ENCODE measurements at regions not wholly inside any gene's neighbourhood (a gene's known extent, or its start where the extent isn't known, plus 50 kb on each side); places are given as distances from the start of the nearest gene placed in this dataset.
"Not testable (repeated sequence)": the region's sequence is repeated elsewhere in the genome, so short reads cannot be mapped to it uniquely, and the experiment has no call there.

DNA sequence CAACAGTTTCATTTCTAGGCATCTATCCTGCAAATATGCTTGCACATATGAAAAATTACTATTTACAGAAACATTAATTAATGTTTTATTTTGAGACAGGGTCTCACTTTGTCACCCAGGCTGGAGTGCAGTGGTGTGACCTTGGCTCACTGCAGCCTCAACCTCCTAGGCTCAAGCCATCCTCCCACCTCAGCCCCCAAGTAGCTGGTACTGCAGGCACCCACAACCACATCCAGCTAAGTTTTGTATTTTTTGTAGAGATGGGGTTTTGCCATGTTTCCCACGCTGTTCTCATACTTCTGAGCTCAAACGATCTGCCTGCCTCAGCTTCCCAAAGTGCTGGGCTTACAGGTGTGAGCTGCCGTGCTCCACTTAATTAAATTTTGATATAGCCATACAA, 86.2 kb upstream of the CCND2 start:
- H3K36me3 Mint-ChIP-seq; ATAC-seq (ENCODE audit: low read depth); H3K4me1 Mint-ChIP-seq; DNase-seq; H3K27ac Mint-ChIP-seq; H3K4me3 Mint-ChIP-seq; POLR2A ChIA-PET; H3K9me3 Mint-ChIP-seq; H3K27me3 Mint-ChIP-seq: not testable (repeated sequence)

DNA sequence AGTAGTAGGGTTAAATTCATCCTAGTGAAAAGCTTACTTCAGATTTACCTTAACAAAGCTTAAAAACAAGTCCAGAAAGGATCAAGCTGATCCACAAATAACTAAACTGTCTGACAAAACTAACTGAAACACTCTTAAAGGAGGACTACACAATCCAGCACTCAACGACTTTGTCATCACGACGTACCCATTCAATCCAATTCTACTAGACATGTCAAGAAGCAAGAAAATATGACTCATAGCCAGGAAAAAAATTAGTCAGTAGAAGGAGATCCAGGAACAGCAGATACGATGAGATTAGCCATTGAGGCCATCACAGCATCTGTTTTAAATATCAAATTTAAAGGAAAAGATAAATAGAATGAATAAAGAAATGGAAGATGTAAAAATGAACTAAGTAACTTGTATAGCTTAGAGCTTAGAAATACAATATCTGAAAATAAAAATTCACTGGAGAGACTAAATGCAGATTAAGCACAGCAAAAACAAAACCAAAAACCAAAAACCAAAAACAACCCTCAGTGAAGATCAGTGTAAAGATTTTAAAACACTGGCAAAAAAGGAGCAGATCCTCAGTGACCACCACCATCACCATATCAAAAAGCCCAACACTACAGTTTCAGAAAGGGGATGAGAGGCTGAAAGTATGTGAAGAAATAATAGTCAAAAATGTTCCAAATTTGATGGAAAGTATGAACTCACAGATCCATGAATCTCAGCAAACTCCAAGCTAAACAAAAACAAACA, 95.0 kb upstream of the CCND2 start:
- H3K4me3 Mint-ChIP-seq, result peak overlapping the region; percentile 45
- ATAC-seq (ENCODE audit: low read depth) (peak; percentile 42), DNase-seq (no peak)
- H3K36me3 Mint-ChIP-seq, result peaks cover 2% of the 10 kb centered on the region
- H3K9me3 Mint-ChIP-seq, result peaks cover 4% of the 10 kb centered on the region
- POLR2A ChIA-PET, result interaction anchor here (0.9 to 2.0 kb wide), 2 partner anchors 14 to 24 kb away, joined by 4 to 5 read pairs; no protein-coding TSS in a partner anchor
- peak overlapping the region; percentile 75 for H3K27ac Mint-ChIP-seq
- H3K4me1 Mint-ChIP-seq, result peaks cover 19% of the 10 kb centered on the region
- H3K27me3 Mint-ChIP-seq, result no peaks in the 10 kb centered on the region

DNA sequence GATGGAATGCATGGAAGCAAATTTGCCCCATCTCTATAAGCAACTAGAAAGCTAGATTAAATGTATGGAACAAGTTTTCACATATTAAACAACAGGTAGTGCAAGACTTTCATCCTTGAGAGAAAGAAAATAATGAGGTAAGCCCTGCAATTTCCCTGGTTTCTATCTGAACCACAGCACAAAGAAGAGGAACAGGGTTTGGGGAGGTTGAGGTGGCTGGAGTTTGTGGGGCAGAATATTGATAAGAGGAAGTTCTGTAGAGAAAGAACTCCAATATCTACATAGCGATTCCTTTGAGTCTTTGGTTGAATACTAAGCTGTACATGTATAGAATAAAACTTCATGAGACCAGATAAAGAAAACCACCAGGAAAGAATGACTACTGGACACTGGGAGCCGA, 96.3 kb upstream of the CCND2 start:
- no peak for ATAC-seq (ENCODE audit: low read depth)
- H3K9me3 Mint-ChIP-seq, result no peaks in the 10 kb centered on the region
- H3K4me3 Mint-ChIP-seq, result no peak overlapping the region
- DNase-seq, result no peak
- peaks cover 19% of the 10 kb centered on the region for H3K4me1 Mint-ChIP-seq
- no peaks in the 10 kb centered on the region for H3K27me3 Mint-ChIP-seq
- H3K36me3 Mint-ChIP-seq, result peaks cover 2% of the 10 kb centered on the region
- no peak overlapping the region for H3K27ac Mint-ChIP-seq
- POLR2A ChIA-PET, result interaction anchor here (1.4 kb wide), 1 partner anchor 12 kb away, joined by 4 read pairs; no protein-coding TSS in a partner anchor

DNA sequence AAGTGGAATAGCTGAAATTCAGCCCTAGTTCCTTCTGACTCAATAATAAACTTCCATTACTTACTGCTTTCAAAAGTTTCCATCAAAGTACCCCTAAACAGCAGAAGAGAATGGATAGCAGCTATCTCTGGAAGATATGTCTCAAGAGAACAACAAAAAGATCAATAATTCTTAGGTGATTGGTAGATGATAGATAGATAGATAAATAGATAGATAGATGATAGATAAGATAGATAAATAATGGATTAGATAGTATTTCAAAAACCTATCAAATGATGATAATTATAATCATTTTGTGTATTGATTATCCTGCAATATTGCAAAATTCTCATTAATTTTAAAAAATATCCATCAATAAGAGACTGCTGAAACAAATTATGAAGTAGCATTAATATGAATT, 97.4 kb upstream of the CCND2 start:
- DNase-seq, result no peak
- Mint-ChIP-seq H3K27ac (no peak overlapping the region), H3K4me1 (peaks cover 22% of the 10 kb centered on the region), H3K27me3 (no peaks in the 10 kb centered on the region), H3K36me3 (peaks cover 2% of the 10 kb centered on the region), H3K4me3 (no peak overlapping the region), H3K9me3 (no peaks in the 10 kb centered on the region)
- POLR2A ChIA-PET, result interaction anchor here (1.4 kb wide), 1 partner anchor 11 kb away, joined by 4 read pairs; no protein-coding TSS in a partner anchor
- no peak for ATAC-seq (ENCODE audit: low read depth)

DNA sequence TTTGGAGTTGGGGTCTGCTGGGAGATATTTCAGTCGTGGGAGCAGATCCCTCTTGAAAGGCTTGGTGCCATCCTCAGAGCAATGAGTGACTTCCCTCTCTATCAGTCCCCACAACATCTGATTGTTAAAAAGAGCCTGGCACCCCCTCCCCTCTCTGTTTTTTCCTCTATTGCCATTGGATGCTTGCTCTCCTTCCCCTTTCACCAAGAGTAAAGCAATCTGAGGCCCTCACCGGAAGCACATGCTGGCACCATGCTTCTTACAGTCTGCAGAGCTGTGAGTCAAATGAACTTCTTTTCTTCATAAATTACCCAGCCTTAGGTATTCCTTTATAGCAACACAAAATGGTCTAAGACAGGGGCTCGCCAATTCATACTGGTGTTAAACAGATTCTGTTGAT, 99.1 kb upstream of the CCND2 start:
- H3K36me3 Mint-ChIP-seq, result peaks cover 2% of the 10 kb centered on the region
- no peaks in the 10 kb centered on the region for H3K27me3 Mint-ChIP-seq
- no peak overlapping the region for H3K4me3 Mint-ChIP-seq
- H3K27ac Mint-ChIP-seq, result no peak overlapping the region
- DNase-seq (no peak), ATAC-seq (ENCODE audit: low read depth) (no peak)
- peaks cover 35% of the 10 kb centered on the region for H3K4me1 Mint-ChIP-seq
- POLR2A ChIA-PET, result interaction anchor here (1.2 to 1.6 kb wide), 3 partner anchors 9 to 99 kb away, joined by 3 to 12 read pairs (median 3); partner anchors contain the start of gene CCND2
- no peaks in the 10 kb centered on the region for H3K9me3 Mint-ChIP-seq

DNA sequence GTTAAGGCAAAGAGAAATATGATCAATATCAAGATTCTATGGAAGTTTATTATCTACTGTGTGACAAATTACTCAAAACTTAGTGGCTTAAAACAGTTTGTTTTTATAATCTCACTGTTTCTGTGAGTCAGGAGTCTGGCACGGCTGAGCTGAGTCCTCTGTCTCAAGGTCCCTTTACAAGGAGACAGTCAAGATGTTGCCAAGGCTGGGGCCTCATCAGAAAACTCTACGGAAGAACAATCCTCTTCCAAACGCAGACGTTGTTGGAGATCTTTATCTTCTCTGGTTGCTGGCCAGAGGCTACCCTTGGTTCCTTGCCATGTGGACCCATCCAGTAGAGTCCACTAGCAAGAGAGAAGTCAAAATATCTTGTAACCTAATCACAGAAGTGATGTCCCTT, 100.6 kb upstream of the CCND2 start:
- POLR2A ChIA-PET, result interaction anchor here (1.6 kb wide), 1 partner anchor 9 kb away, joined by 12 read pairs; no protein-coding TSS in a partner anchor

DNA sequence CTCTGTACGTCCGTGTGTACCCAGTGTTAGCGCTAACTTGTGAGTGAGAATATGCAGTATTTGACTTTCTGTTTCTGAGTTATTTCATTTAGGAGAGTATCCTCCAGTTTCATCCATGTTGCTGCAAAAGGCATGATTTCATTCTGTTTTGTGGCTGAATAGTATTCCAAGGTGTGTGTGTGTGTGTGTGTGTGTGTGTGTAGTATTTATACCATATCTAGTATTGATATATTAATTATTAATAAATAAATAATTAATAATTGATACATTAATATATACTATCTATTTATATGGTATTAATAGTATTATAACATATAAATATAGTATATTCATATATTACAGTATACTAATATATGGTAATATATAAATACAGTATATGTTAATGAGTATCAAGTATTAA, 101.8 kb upstream of the CCND2 start:
- no peak overlapping the region for H3K4me3 Mint-ChIP-seq
- POLR2A ChIA-PET, result no interaction called here
- H3K4me1 Mint-ChIP-seq, result peaks cover 25% of the 10 kb centered on the region
- no peak overlapping the region for H3K27ac Mint-ChIP-seq
- H3K27me3 Mint-ChIP-seq, result no peaks in the 10 kb centered on the region
- no peak for DNase-seq
- no peak for ATAC-seq (ENCODE audit: low read depth)
- H3K9me3 Mint-ChIP-seq, result no peaks in the 10 kb centered on the region
- no peaks in the 10 kb centered on the region for H3K36me3 Mint-ChIP-seq

More for the DNA sequence above, 100.6 kb upstream of the CCND2 start:
- Mint-ChIP-seq H3K4me1 (peaks cover 30% of the 10 kb centered on the region), H3K9me3 (no peaks in the 10 kb centered on the region), H3K27ac (no peak overlapping the region), H3K27me3 (no peaks in the 10 kb centered on the region), H3K36me3 (no peaks in the 10 kb centered on the region), H3K4me3 (no peak overlapping the region)
- DNase-seq, result no peak
- no peak for ATAC-seq (ENCODE audit: low read depth)

DNA sequence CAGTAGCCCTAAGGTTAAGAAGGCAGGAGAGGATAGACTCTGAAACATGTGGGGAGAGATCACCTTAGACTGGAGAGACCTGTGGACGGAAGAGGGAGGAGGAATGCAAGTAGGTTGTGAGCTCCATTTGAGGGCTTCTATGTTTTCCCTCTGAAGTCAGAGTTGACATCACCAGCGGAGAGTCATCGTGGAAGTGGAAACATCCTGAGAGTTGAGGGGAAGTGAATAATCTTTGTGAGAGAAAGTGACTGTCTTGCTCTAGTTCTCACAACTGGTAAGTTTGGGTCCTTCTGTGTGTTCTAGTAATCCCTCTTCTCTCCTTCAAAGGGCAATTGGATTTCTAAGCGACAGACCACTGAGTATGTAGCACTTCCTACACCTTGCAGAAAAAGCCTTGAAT, 103.6 kb upstream of the CCND2 start:
- Mint-ChIP-seq H3K4me1 (peaks cover 30% of the 10 kb centered on the region), H3K4me3 (no peak overlapping the region), H3K36me3 (peaks cover 2% of the 10 kb centered on the region), H3K9me3 (no peaks in the 10 kb centered on the region), H3K27me3 (no peaks in the 10 kb centered on the region), H3K27ac (peak overlapping the region; percentile 6)
- ATAC-seq (ENCODE audit: low read depth), result no peak
- POLR2A ChIA-PET, result interaction anchor here (0.6 to 1.0 kb wide), 2 partner anchors 99 to 102 kb away, joined by 3 read pairs; no protein-coding TSS in a partner anchor
- DNase-seq, result no peak

DNA sequence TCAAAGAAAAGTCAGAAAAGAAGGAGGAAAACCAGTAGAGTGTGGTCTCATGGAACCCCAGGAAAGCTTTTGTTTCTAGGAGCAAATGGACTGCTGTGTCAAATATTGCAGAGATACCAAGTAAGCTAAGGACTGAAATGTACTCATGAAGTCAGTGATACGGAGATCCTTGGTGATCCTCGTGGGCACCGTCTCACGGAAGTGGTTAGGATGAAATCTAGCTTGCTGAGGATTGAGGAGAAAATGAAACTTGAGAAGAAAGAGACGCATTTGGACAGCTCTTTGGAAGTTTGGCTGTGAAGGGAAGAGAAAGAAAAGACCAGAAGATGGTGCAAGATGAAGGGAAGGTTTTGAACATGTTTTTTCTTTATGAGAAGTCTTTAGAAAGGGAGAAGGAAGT, 104.0 kb upstream of the CCND2 start:
- DNase-seq (no peak), ATAC-seq (ENCODE audit: low read depth) (no peak)
- POLR2A ChIA-PET, result interaction anchor here (0.6 to 1.4 kb wide), 3 partner anchors 13 to 103 kb away, joined by 3 read pairs; no protein-coding TSS in a partner anchor
- Mint-ChIP-seq H3K4me3 (no peak overlapping the region), H3K27me3 (no peaks in the 10 kb centered on the region), H3K4me1 (peaks cover 33% of the 10 kb centered on the region), H3K36me3 (peaks cover 2% of the 10 kb centered on the region), H3K9me3 (no peaks in the 10 kb centered on the region), H3K27ac (peak overlapping the region; percentile 13)

DNA sequence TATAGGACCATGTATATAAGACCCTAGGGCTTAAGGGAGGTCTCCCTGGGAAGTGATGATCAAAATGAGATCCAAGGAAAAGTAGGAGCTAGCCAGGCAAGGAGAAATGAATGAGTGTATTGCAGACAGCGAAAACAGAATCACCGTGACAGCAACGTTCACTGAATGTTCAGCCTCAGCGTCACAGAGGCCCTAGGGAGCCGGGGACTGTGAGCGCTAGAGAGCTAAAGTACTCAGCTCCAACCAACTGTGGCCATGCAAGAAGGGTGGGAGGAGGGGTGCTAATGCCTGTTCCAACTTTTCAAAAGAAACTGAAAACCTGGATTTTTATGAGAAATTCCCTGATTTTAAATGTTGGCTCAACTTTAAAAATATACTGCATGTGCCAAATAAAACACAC, 105.5 kb upstream of the CCND2 start:
- no peak for ATAC-seq (ENCODE audit: low read depth)
- H3K9me3 Mint-ChIP-seq, result no peaks in the 10 kb centered on the region
- H3K27me3 Mint-ChIP-seq, result no peaks in the 10 kb centered on the region
- DNase-seq, result no peak
- H3K4me1 Mint-ChIP-seq, result peaks cover 35% of the 10 kb centered on the region
- H3K27ac Mint-ChIP-seq, result no peak overlapping the region
- peaks cover 2% of the 10 kb centered on the region for H3K36me3 Mint-ChIP-seq
- no peak overlapping the region for H3K4me3 Mint-ChIP-seq
- POLR2A ChIA-PET, result no interaction called here

DNA sequence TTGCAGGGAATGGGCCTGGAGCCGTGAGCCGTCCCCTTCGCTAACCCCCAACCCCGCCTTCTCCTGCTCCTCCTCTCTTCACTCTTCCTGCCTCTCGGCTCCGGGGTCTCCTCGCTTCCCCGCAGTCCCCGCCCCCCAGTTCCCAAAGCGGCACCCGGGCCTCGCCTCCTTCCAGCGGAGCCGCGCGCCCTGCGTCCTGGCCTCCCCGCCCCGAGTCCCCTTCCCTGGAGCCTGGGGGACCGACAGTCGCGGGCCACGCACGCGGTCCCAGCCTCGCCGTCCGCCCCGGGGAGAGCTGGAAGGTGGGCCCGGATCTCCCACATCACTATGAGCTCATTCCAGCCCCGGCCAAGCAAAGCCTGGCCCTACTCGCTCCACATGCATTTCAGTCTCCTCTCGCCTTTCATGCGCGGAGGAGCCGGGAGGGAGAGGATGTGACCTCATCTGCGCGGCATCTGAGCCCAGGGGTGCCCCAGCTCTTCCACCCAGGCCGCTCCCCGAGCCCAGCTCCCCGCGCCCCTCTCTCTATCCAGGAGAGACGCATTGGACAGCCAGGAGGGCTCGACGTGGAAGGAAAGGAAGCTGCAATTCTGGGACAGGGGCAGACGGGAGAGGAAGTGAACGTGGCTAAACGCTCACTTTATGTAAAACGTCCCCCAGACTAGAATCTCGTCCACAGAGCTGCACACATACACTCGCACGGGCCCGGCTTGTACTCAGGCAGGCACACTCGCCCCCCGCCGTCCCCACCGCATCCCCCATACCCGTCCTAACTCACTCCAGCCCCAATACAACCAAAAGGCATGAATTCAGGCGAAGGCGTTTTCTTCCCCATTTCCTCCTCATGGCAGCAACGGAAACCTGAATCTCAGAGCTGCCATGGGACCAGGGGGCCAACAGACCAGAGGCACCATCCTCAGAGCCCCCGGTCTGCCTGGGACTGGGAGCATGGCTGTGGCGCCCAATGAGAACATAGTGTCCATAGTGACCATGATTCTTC, 108.7 kb upstream of the CCND2 start:
- POLR2A ChIA-PET, result interaction anchor here (0.5 to 3.3 kb wide), 26 partner anchors 9 to 441 kb away, joined by 3 to 41 read pairs (median 4); partner anchors contain the start of gene CCND2

DNA sequence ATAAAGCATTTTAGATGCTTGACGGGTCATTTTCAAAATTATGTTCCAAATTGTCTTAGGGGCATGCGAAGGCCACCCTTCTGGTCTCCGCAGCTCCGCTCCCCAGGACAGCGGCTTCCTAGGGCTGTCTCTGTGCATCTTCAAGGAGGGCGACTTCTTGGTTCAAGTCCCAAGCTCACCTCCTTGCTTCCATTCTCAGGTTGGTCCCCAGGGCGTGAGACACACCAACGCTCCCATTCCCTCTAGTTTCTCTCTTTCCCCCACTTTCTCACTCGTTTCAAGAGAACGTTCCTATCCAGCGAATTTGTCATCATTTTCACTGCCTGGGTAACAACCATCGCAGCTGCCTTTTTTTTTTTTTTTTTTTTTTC, 109.4 kb upstream of the CCND2 start:
- Mint-ChIP-seq H3K27ac (peak overlapping the region; percentile 90), H3K4me1 (peaks cover 28% of the 10 kb centered on the region), H3K9me3 (peaks cover 7% of the 10 kb centered on the region), H3K36me3 (peaks cover 7% of the 10 kb centered on the region), H3K27me3 (no peaks in the 10 kb centered on the region), H3K4me3 (peak overlapping the region; percentile 82)
- POLR2A ChIA-PET, result interaction anchor here (0.6 to 3.3 kb wide), 19 partner anchors 9 to 442 kb away, joined by 3 to 41 read pairs (median 5); partner anchors contain the start of gene CCND2
- no peak for DNase-seq
- no peak for ATAC-seq (ENCODE audit: low read depth)

More for the DNA sequence above, 108.7 kb upstream of the CCND2 start:
- Mint-ChIP-seq H3K36me3 (peaks cover 7% of the 10 kb centered on the region), H3K9me3 (peaks cover 7% of the 10 kb centered on the region), H3K4me1 (peaks cover 35% of the 10 kb centered on the region), H3K27ac (peak overlapping the region; percentile 90), H3K4me3 (peak overlapping the region; percentile 82), H3K27me3 (no peaks in the 10 kb centered on the region)
- DNase-seq, result peak; percentile 79
- ATAC-seq (ENCODE audit: low read depth), result peak; percentile 98

DNA sequence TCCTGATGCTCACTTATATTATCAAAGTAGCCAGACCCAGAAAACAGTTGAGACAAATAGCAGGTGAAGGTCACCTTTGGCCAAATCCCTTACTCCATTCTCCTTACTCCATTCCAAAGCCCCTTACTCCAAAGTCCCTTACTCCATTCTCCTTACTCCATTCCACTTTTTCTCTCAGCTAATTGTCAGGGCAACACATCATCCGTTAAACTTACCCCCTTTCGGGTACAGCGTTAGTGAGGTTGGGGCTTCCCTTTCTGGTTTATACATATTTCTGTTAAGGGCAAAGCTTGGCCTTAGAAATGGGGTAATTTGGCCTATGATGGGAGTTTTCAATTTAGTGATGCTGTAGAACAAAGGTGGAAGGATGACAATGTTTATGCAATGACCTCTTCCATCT, 111.8 kb upstream of the CCND2 start:
- DNase-seq (no peak), ATAC-seq (ENCODE audit: low read depth) (no peak)
- peaks cover 38% of the 10 kb centered on the region for H3K4me1 Mint-ChIP-seq
- peaks cover 7% of the 10 kb centered on the region for H3K36me3 Mint-ChIP-seq
- peaks cover 7% of the 10 kb centered on the region for H3K9me3 Mint-ChIP-seq
- POLR2A ChIA-PET, result no interaction called here
- H3K27me3 Mint-ChIP-seq, result no peaks in the 10 kb centered on the region
- H3K27ac Mint-ChIP-seq, result no peak overlapping the region
- H3K4me3 Mint-ChIP-seq, result no peak overlapping the region

Measured in activated naive CD8-positive, alpha-beta T cell treated with anti-CD3 and anti-CD28 coated beads, Interleukin-2, amount 10 ng/mL, durations not matched to agents 7 days and 5 days (primary cell).